ENCODE measurements at regions not wholly inside any gene's neighbourhood (a gene's known extent, or its start where the extent isn't known, plus 50 kb on each side); places are given as distances from the start of the nearest gene placed in this dataset.

DNA sequence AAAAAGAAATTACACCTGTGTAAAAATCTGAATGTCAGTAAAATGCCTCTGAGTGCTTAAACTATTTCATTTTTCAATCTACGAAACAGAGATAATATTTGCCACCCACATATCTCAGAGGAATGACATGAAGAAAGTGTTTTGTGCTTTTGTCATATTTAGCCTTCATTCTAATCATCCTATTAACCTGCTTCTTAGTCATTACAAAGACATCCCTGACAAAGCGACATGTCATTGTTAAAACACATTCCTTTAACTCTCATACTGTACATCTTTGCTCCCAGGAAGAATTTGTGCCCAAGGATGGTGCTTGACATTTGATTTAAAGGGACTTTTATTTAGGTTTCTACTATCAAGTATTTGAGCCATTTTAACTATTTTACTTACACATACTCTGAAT is 275.9 kb downstream of the DMRTA1 start:
- no peaks in the 10 kb centered on the region for H3K36me3 Mint-ChIP-seq (ENCODE audit: insufficient read depth, unreplicated experiment)
- ChIA-PET CTCF (no interaction called here), POLR2A (no interaction called here)
- BruUV-seq (replicated peaks) = no TSS peak
- H3K4me3 Mint-ChIP-seq (ENCODE audit: unreplicated experiment) = no peak overlapping the region
- no peak overlapping the region for H3K27ac Mint-ChIP-seq (ENCODE audit: low read depth, unreplicated experiment)
- no peak for DNase-seq (ENCODE audit: unreplicated experiment)
- TF ChIP-seq, protein P1, sequence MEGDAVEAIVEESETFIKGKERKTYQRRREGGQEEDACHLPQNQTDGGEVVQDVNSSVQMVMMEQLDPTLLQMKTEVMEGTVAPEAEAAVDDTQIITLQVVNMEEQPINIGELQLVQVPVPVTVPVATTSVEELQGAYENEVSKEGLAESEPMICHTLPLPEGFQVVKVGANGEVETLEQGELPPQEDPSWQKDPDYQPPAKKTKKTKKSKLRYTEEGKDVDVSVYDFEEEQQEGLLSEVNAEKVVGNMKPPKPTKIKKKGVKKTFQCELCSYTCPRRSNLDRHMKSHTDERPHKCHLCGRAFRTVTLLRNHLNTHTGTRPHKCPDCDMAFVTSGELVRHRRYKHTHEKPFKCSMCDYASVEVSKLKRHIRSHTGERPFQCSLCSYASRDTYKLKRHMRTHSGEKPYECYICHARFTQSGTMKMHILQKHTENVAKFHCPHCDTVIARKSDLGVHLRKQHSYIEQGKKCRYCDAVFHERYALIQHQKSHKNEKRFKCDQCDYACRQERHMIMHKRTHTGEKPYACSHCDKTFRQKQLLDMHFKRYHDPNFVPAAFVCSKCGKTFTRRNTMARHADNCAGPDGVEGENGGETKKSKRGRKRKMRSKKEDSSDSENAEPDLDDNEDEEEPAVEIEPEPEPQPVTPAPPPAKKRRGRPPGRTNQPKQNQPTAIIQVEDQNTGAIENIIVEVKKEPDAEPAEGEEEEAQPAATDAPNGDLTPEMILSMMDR (IDR thresholded peaks at IDR 0.05; ENCODE audit: unreplicated experiment) = no peak
- no peaks in the 10 kb centered on the region for H3K9me3 Mint-ChIP-seq (ENCODE audit: unreplicated experiment)
- H3K27me3 Mint-ChIP-seq (ENCODE audit: insufficient read depth, unreplicated experiment) = no peaks in the 10 kb centered on the region
- intact Hi-C loops (cut with micrococcal nuclease) = no loop called here
- H3K4me1 Mint-ChIP-seq (ENCODE audit: insufficient read depth, unreplicated experiment) = no peaks in the 10 kb centered on the region

DNA sequence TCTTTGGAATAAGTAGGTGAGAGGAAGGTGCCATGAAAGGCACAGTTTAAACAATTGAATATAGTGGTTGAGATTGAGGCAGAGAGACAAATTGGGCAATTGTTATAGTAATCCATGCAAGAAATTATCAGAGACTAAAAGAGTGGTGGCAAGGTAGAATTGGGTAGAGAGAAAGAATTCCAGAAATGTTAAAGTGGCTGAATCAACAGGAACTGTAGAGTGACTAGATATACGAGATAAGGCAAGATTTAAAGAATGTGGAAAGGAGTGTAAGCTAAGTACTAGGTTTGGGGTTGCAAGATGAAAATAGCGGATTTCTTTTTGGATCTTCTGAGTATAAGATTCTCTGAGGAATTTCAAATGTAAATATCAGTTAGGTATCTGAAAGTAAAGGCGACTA is 285.2 kb downstream of the DMRTA1 start:
- Mint-ChIP-seq H3K27me3 (ENCODE audit: insufficient read depth, unreplicated experiment) (no peaks in the 10 kb centered on the region), H3K4me1 (ENCODE audit: insufficient read depth, unreplicated experiment) (peaks cover 4% of the 10 kb centered on the region), H3K36me3 (ENCODE audit: insufficient read depth, unreplicated experiment) (no peaks in the 10 kb centered on the region), H3K9me3 (ENCODE audit: unreplicated experiment) (no peaks in the 10 kb centered on the region), H3K4me3 (ENCODE audit: unreplicated experiment) (no peak overlapping the region), H3K27ac (ENCODE audit: low read depth, unreplicated experiment) (no peak overlapping the region)
- intact Hi-C loops (cut with micrococcal nuclease) = no loop called here
- TF ChIP-seq, protein P1 (IDR thresholded peaks at IDR 0.05; ENCODE audit: unreplicated experiment) = no peak
- no TSS peak for BruUV-seq (replicated peaks)
- ChIA-PET POLR2A (no interaction called here), CTCF (interaction anchor here (0.7 kb wide), 1 partner anchor 107 kb away, joined by 3 read pairs; no protein-coding TSS in a partner anchor)
- no peak for DNase-seq (ENCODE audit: unreplicated experiment)

DNA sequence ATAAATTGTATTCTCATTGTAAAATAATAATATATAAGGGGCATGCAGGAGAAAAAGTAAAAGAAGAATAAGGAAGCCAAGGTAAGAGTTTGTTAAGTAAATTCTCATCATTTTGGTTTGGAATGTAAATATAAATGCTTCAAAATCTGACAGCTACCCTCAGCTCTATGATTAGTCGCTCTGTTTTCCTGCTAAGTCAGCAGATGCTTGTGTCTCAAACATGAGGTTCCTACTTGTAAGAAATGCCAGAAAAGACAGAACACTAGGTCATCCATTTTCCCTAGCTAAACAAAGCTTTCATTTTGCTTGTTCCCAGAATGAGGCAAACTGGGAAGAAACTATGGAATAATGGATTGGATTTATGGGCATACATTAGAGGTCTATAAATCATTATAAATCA is 293.1 kb downstream of the DMRTA1 start:
- BruUV-seq (replicated peaks) = no TSS peak
- DNase-seq (ENCODE audit: unreplicated experiment) = no peak
- intact Hi-C loops (cut with micrococcal nuclease) = no loop called here
- Mint-ChIP-seq H3K9me3 (ENCODE audit: unreplicated experiment) (no peaks in the 10 kb centered on the region), H3K4me3 (ENCODE audit: unreplicated experiment) (no peak overlapping the region), H3K4me1 (ENCODE audit: insufficient read depth, unreplicated experiment) (no peaks in the 10 kb centered on the region), H3K27ac (ENCODE audit: low read depth, unreplicated experiment) (no peak overlapping the region), H3K27me3 (ENCODE audit: insufficient read depth, unreplicated experiment) (no peaks in the 10 kb centered on the region), H3K36me3 (ENCODE audit: insufficient read depth, unreplicated experiment) (no peaks in the 10 kb centered on the region)
- TF ChIP-seq, protein P1 (IDR thresholded peaks at IDR 0.05; ENCODE audit: unreplicated experiment) = no peak
- CTCF ChIA-PET = no interaction called here
- POLR2A ChIA-PET = no interaction called here

DNA sequence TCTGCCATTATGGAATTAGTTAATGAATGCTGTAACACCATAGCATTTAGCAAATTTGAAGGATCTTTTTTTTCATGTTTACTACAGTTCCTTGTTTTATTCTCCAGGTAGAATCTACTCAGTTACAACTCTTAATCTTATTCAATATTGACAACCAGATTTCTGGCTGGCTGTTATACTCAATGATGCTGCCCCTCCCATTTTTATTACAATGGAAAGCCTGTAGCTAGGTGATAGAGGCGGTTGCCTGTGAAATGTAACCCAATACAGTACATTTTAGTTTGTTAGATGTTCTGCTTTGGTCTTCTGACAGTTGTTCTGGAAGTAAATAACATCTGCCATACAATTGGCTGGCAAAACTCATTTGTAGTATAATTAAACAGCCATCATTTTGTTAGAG is 294.2 kb downstream of the DMRTA1 start:
- Mint-ChIP-seq H3K36me3 (ENCODE audit: insufficient read depth, unreplicated experiment) (no peaks in the 10 kb centered on the region), H3K4me3 (ENCODE audit: unreplicated experiment) (no peak overlapping the region), H3K9me3 (ENCODE audit: unreplicated experiment) (no peaks in the 10 kb centered on the region), H3K27me3 (ENCODE audit: insufficient read depth, unreplicated experiment) (no peaks in the 10 kb centered on the region), H3K27ac (ENCODE audit: low read depth, unreplicated experiment) (no peak overlapping the region), H3K4me1 (ENCODE audit: insufficient read depth, unreplicated experiment) (no peaks in the 10 kb centered on the region)
- no TSS peak for BruUV-seq (replicated peaks)
- DNase-seq (ENCODE audit: unreplicated experiment) = no peak
- intact Hi-C loops (cut with micrococcal nuclease) = no loop called here
- TF ChIP-seq, protein P1 (IDR thresholded peaks at IDR 0.05; ENCODE audit: unreplicated experiment) = no peak
- ChIA-PET CTCF (no interaction called here), POLR2A (no interaction called here)
